ENCODE measurements at regions not wholly inside any gene's neighbourhood (a gene's known extent, or its start where the extent isn't known, plus 50 kb on each side); places are given as distances from the start of the nearest gene placed in this dataset.
A peak's percentile ranks its signal among the peaks of the same experiment; 100 is the strongest.
"Not testable (repeated sequence)": the region's sequence is repeated elsewhere in the genome, so short reads cannot be mapped to it uniquely, and the experiment has no call there.

- no peak for TF ChIP-seq POLR2A (IDR thresholded peaks at IDR 0.05; ENCODE audit: low read depth, low read length)
- TF ChIP-seq TAF1 (IDR thresholded peaks at IDR 0.05; ENCODE audit: borderline replicate concordance, low read depth, low read length), result no peak
- no peak for TF ChIP-seq POLR2AphosphoS5 (IDR thresholded peaks at IDR 0.05; ENCODE audit: low read depth, low read length)
- DNase-seq (ENCODE audit: insufficient read length) (no peak), FAIRE-seq (peak; percentile 64)
These were observed 1865.3 kb upstream of the AGA start for GRCh38 chr4:179307297-179308136.

GRCh38 chr4:179313823-179314222 is 1871.6 kb upstream of the AGA start:
- no peak for TF ChIP-seq TAF1 (IDR thresholded peaks at IDR 0.05; ENCODE audit: borderline replicate concordance, low read depth, low read length)
- TF ChIP-seq POLR2A (IDR thresholded peaks at IDR 0.05; ENCODE audit: low read depth, low read length), result no peak
- TF ChIP-seq POLR2AphosphoS5 (IDR thresholded peaks at IDR 0.05; ENCODE audit: low read depth, low read length), result no peak
- FAIRE-seq (no peak), DNase-seq (ENCODE audit: insufficient read length) (no peak)

DNA sequence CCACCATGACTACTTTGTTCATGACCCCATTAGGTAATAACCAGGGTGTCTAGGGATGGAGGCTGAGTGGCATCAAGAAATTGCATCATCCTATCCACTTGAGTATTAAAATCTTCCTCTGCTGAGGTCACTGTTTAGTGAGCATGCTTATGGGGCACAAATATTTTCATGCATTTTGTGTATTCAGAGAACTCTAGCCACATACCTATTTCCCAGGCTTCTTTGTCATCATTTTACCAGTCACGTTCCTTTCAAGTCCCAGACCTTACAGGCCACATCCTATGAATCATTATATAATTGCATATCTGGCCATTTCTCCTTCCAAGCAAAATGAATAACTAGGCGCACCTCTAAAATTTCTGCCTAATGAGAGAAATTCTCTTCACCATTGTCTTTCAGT is 1882.9 kb upstream of the AGA start:
- FAIRE-seq (no peak), DNase-seq (ENCODE audit: insufficient read length) (no peak)
- TF ChIP-seq TAF1 (IDR thresholded peaks at IDR 0.05; ENCODE audit: borderline replicate concordance, low read depth, low read length), result no peak
- no peak for TF ChIP-seq POLR2AphosphoS5 (IDR thresholded peaks at IDR 0.05; ENCODE audit: low read depth, low read length)
- no peak for TF ChIP-seq POLR2A (IDR thresholded peaks at IDR 0.05; ENCODE audit: low read depth, low read length)

GRCh38 chr4:179328627-179329026 is 1886.4 kb upstream of the AGA start:
- FAIRE-seq (no peak), DNase-seq (ENCODE audit: insufficient read length) (no peak)
- TF ChIP-seq POLR2AphosphoS5 (IDR thresholded peaks at IDR 0.05; ENCODE audit: low read depth, low read length) (no peak), TAF1 (IDR thresholded peaks at IDR 0.05; ENCODE audit: borderline replicate concordance, low read depth, low read length) (no peak), POLR2A (IDR thresholded peaks at IDR 0.05; ENCODE audit: low read depth, low read length) (no peak)

GRCh38 chr4:179331362-179331761 is 1889.1 kb upstream of the AGA start:
- DNase-seq (ENCODE audit: insufficient read length), result no peak
- TF ChIP-seq TAF1 (IDR thresholded peaks at IDR 0.05; ENCODE audit: borderline replicate concordance, low read depth, low read length), result no peak
- no peak for TF ChIP-seq POLR2A (IDR thresholded peaks at IDR 0.05; ENCODE audit: low read depth, low read length)
- TF ChIP-seq POLR2AphosphoS5 (IDR thresholded peaks at IDR 0.05; ENCODE audit: low read depth, low read length), result no peak
- no peak for FAIRE-seq

GRCh38 chr4:179344861-179345260 is 1902.6 kb upstream of the AGA start:
- TF ChIP-seq TAF1 (IDR thresholded peaks at IDR 0.05; ENCODE audit: borderline replicate concordance, low read depth, low read length), result no peak
- no peak for TF ChIP-seq POLR2AphosphoS5 (IDR thresholded peaks at IDR 0.05; ENCODE audit: low read depth, low read length)
- no peak for FAIRE-seq
- no peak for DNase-seq (ENCODE audit: insufficient read length)

GRCh38 chr4:179352221-179352620 is 1910.0 kb upstream of the AGA start:
- DNase-seq (ENCODE audit: insufficient read length), result no peak

GRCh38 chr4:179353786-179354185 is 1911.5 kb upstream of the AGA start:
- TF ChIP-seq POLR2AphosphoS5 (IDR thresholded peaks at IDR 0.05; ENCODE audit: low read depth, low read length) (no peak), TAF1 (IDR thresholded peaks at IDR 0.05; ENCODE audit: borderline replicate concordance, low read depth, low read length) (no peak), POLR2A (IDR thresholded peaks at IDR 0.05; ENCODE audit: low read depth, low read length) (no peak)
- FAIRE-seq (no peak), DNase-seq (ENCODE audit: insufficient read length) (no peak)

More at GRCh38 chr4:179352221-179352620, 1910.0 kb upstream of the AGA start:
- TF ChIP-seq TAF1 (IDR thresholded peaks at IDR 0.05; ENCODE audit: borderline replicate concordance, low read depth, low read length), result no peak
- no peak for TF ChIP-seq POLR2A (IDR thresholded peaks at IDR 0.05; ENCODE audit: low read depth, low read length)
- TF ChIP-seq POLR2AphosphoS5 (IDR thresholded peaks at IDR 0.05; ENCODE audit: low read depth, low read length), result no peak
- FAIRE-seq, result no peak

- TF ChIP-seq POLR2AphosphoS5 (IDR thresholded peaks at IDR 0.05; ENCODE audit: low read depth, low read length), result no peak
- TF ChIP-seq TAF1 (IDR thresholded peaks at IDR 0.05; ENCODE audit: borderline replicate concordance, low read depth, low read length), result no peak
- TF ChIP-seq POLR2A (IDR thresholded peaks at IDR 0.05; ENCODE audit: low read depth, low read length), result no peak
- FAIRE-seq, result no peak
These were observed 1919.8 kb upstream of the AGA start for GRCh38 chr4:179361978-179362486.

GRCh38 chr4:179365932-179366331 is 1923.7 kb upstream of the AGA start:
- not testable (repeated sequence) for FAIRE-seq; DNase-seq (ENCODE audit: insufficient read length)

More at GRCh38 chr4:179361978-179362486, 1919.8 kb upstream of the AGA start:
- DNase-seq (ENCODE audit: insufficient read length), result no peak

- FAIRE-seq (no peak), DNase-seq (ENCODE audit: insufficient read length) (no peak)
- no peak for TF ChIP-seq POLR2A (IDR thresholded peaks at IDR 0.05; ENCODE audit: low read depth, low read length)
- TF ChIP-seq TAF1 (IDR thresholded peaks at IDR 0.05; ENCODE audit: borderline replicate concordance, low read depth, low read length), result no peak
- TF ChIP-seq POLR2AphosphoS5 (IDR thresholded peaks at IDR 0.05; ENCODE audit: low read depth, low read length), result no peak
These were observed 1930.0 kb upstream of the AGA start for GRCh38 chr4:179372242-179372641.

- FAIRE-seq (no peak), DNase-seq (ENCODE audit: insufficient read length) (no peak)
- no peak for TF ChIP-seq TAF1 (IDR thresholded peaks at IDR 0.05; ENCODE audit: borderline replicate concordance, low read depth, low read length)
- TF ChIP-seq POLR2A (IDR thresholded peaks at IDR 0.05; ENCODE audit: low read depth, low read length), result no peak
- TF ChIP-seq POLR2AphosphoS5 (IDR thresholded peaks at IDR 0.05; ENCODE audit: low read depth, low read length), result no peak
These were observed 1930.5 kb upstream of the AGA start for GRCh38 chr4:179372746-179373145.

DNA sequence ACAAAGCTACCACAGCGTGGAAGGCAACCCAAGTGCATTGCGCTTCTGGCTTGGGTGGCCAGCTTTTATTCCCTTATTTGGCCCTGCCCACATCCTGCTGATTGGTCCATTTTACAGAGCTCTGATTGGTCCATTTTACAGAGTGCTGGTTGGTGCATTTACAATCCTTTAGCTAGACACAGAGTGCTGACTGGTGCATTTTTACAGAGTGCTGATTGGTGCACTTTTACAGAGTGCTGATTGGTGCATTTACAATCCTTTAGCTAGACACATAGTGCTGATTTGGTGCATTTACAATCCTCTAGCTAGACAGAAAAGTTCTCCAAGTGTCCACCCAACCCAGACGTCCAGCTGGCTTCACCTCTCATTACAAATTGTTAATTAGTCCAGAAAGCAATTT is 1936.6 kb upstream of the AGA start:
- not testable (repeated sequence) for DNase-seq (ENCODE audit: insufficient read length); FAIRE-seq
